Stomach (tissue), 8 donors: ENCODE measurements at regions not wholly inside any gene's neighbourhood (a gene's known extent, or its start where the extent isn't known, plus 50 kb on each side); places are given as distances from the start of the nearest gene placed in this dataset.

Source experiments
- DNase-seq, 2 donors: peaks; one replicate each; pipeline versions ENCODE4 v3.0.0 to v3.0.0-alpha.2; 2013 to 2019
- H3K27ac ChIP-seq, 5 donors: fragments of 200-600 bp in 4 of 5; sonication (generic) in 4 of 5; one replicate each; pipeline ENCODE4 v1.5.1; 2013 to 2019; ENCODE audit warnings: mild to moderate bottlenecking in 1 of 5, moderate library complexity in 1 of 5
- H3K27me3 ChIP-seq, 3 donors: fragments of 200-600 bp; sonication (generic); one replicate each; pipeline ENCODE4 v1.5.1; 2017 to 2019; ENCODE audit warnings: mixed run types in 1 of 3
- H3K36me3 ChIP-seq, 4 donors: fragments of 200-600 bp; sonication (generic); 1 replicate in 3 of 4; 2 replicates in 1 of 4; pipeline ENCODE4 v1.5.1; 2016 to 2019
- H3K4me1 ChIP-seq, 4 donors: fragments of 200-600 bp; sonication (generic); one replicate each; pipeline ENCODE4 v1.5.1; 2016 to 2019
- H3K4me3 ChIP-seq, 4 donors: fragments of 200-600 bp; sonication (generic) in 3 of 4; one replicate each; pipeline ENCODE4 v1.5.1; 2016 to 2019; ENCODE audit warnings: mild to moderate bottlenecking in 1 of 4
- H3K9me3 ChIP-seq, 4 donors: fragments of 200-600 bp; sonication (generic); one replicate each; pipeline ENCODE4 v1.5.1; 2016 to 2019
- EP300 ChIP-seq: sonication (generic); formaldehyde crosslinking; IDR thresholded peaks from one replicate; pipeline ENCODE4 v1.6.1; 2017; ENCODE audit warnings: antibody characterized with exemption
- POLR2A ChIP-seq, 4 donors: fragments of 450-650 bp; IDR thresholded peaks; one replicate each; pipeline ENCODE4 v1.6.1; 2016; ENCODE audit warnings: antibody characterized with exemption in 4 of 4, control low read depth in 2 of 4, mild to moderate bottlenecking in 1 of 4, moderate library complexity in 1 of 4
- POLR2AphosphoS5 ChIP-seq, 3 donors: sonication (generic); formaldehyde crosslinking; IDR thresholded peaks; one replicate each; pipeline ENCODE4 v1.6.1; 2016; ENCODE audit warnings: antibody characterized with exemption in 3 of 3
- whole genome bisulfite sequencing, 5 donors: extraction: QIAGEN DNeasy Blood & Tissue Kit in 3 of 5; methylation state at CpG; one replicate each; pipeline versions ENCODE4 v1.1.5 to v1.1.7; 2013 to 2018; 5-methylcytosine and 5-hydroxymethylcytosine counted together
- intact Hi-C: fragments of 100-400 bp; cut with DNase I; formaldehyde crosslinking; loops from one replicate; pipeline ENCODE4 v1.15.1; 2023; ENCODE audit warnings: low total_unique reads
- TF ChIP-seq, protein P1 (sequence below), 7 experiments: fragments of 450-650 bp in 4 of 7; fragments of 200-600 bp in 3 of 7; sonication (generic) in 3 of 7; IDR thresholded peaks; one replicate each; pipeline ENCODE4 v1.5.1; 2016 to 2019; ENCODE audit warnings: antibody characterized with exemption in 7 of 7, control low read depth in 2 of 7, mild to moderate bottlenecking in 1 of 7
- donor health status: healthy with polysubstance abuse.
- donor health status: Bipolar disorder and iron deficiency.
- donor health status: healthy.

- Histone ChIP-seq H3K4me3 (no peak overlapping the region), H3K36me3 (no peaks in the 10 kb centered on the region), H3K4me1 (no peaks in the 10 kb centered on the region), H3K27ac (no peak overlapping the region), H3K9me3 (peaks cover 0 to 25% (median 6%) of the 10 kb centered on the region in 4 donors), H3K27me3 (peaks cover 0 to 4% (median 0%) of the 10 kb centered on the region in 3 donors)
- DNase-seq = no peak
- intact Hi-C loops = no loop called here
- TF ChIP-seq POLR2AphosphoS5 (IDR thresholded peaks at IDR 0.05) (no peak), EP300 (no peak), POLR2A (IDR thresholded peaks at IDR 0.05) (no peak)
- TF ChIP-seq, protein P1, sequence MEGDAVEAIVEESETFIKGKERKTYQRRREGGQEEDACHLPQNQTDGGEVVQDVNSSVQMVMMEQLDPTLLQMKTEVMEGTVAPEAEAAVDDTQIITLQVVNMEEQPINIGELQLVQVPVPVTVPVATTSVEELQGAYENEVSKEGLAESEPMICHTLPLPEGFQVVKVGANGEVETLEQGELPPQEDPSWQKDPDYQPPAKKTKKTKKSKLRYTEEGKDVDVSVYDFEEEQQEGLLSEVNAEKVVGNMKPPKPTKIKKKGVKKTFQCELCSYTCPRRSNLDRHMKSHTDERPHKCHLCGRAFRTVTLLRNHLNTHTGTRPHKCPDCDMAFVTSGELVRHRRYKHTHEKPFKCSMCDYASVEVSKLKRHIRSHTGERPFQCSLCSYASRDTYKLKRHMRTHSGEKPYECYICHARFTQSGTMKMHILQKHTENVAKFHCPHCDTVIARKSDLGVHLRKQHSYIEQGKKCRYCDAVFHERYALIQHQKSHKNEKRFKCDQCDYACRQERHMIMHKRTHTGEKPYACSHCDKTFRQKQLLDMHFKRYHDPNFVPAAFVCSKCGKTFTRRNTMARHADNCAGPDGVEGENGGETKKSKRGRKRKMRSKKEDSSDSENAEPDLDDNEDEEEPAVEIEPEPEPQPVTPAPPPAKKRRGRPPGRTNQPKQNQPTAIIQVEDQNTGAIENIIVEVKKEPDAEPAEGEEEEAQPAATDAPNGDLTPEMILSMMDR (IDR thresholded peaks at IDR 0.05) = no peak
- WGBS, 5 donors = 91 to 94% (median 92%) methylated on average over 20 of the region's 20 CpGs
Observed at GRCh38 chrX:458631-459061, 71.9 kb upstream of the PPP2R3B start.

DNA sequence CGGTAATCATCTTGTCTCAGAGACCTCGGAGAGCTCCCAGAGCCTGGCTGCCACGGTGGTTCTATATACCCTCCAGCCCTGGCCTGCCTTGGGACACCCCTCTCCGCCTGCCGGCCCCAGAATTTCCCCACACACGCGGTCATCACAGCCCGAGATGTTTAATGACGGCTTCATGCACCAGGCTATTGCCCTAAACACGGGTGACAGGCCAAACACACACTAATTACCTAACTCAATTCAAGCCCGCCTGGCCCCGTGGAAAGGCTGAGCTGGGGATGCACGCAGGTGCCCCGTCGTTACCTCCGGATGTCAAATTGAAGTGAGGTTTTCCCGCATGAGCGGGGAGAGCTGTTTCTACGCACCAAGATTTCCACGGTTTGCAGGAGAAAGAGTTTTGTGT, 72.9 kb upstream of the PPP2R3B start:
- DNase-seq = no peak
- H3K27me3 ChIP-seq = peaks cover 0 to 4% (median 0%) of the 10 kb centered on the region in 3 donors
- no peak overlapping the region for H3K27ac ChIP-seq
- intact Hi-C loops = no loop called here
- no peak overlapping the region for H3K4me3 ChIP-seq
- H3K36me3 ChIP-seq = no peaks in the 10 kb centered on the region
- TF ChIP-seq, protein P1 (IDR thresholded peaks at IDR 0.05) = no peak
- TF ChIP-seq POLR2AphosphoS5 (IDR thresholded peaks at IDR 0.05) (no peak), POLR2A (IDR thresholded peaks at IDR 0.05) (no peak), EP300 (no peak)
- 71 to 82% (median 75%) methylated on average over 20 of the region's 20 CpGs for WGBS, 5 donors
- H3K4me1 ChIP-seq = no peaks in the 10 kb centered on the region
- H3K9me3 ChIP-seq = peaks cover 0 to 21% (median under 1%) of the 10 kb centered on the region in 4 donors

- 56 to 76% (median 69%) methylated on average over 11 of the region's 11 CpGs for WGBS, 5 donors
- no peaks in the 10 kb centered on the region for H3K36me3 ChIP-seq
- no peaks in the 10 kb centered on the region for H3K4me1 ChIP-seq
- intact Hi-C loops = no loop called here
- H3K4me3 ChIP-seq = no peak overlapping the region
- H3K9me3 ChIP-seq = peaks cover 0 to 19% (median under 1%) of the 10 kb centered on the region in 4 donors
- H3K27ac ChIP-seq = no peak overlapping the region
- peaks cover 0 to 4% (median 0%) of the 10 kb centered on the region in 3 donors for H3K27me3 ChIP-seq
- no peak for DNase-seq
- TF ChIP-seq POLR2AphosphoS5 (IDR thresholded peaks at IDR 0.05) (no peak), POLR2A (IDR thresholded peaks at IDR 0.05) (no peak), EP300 (no peak)
- TF ChIP-seq, protein P1 (IDR thresholded peaks at IDR 0.05) = no peak
Observed at GRCh38 chrX:460116-460515, 73.4 kb upstream of the PPP2R3B start.

DNA sequence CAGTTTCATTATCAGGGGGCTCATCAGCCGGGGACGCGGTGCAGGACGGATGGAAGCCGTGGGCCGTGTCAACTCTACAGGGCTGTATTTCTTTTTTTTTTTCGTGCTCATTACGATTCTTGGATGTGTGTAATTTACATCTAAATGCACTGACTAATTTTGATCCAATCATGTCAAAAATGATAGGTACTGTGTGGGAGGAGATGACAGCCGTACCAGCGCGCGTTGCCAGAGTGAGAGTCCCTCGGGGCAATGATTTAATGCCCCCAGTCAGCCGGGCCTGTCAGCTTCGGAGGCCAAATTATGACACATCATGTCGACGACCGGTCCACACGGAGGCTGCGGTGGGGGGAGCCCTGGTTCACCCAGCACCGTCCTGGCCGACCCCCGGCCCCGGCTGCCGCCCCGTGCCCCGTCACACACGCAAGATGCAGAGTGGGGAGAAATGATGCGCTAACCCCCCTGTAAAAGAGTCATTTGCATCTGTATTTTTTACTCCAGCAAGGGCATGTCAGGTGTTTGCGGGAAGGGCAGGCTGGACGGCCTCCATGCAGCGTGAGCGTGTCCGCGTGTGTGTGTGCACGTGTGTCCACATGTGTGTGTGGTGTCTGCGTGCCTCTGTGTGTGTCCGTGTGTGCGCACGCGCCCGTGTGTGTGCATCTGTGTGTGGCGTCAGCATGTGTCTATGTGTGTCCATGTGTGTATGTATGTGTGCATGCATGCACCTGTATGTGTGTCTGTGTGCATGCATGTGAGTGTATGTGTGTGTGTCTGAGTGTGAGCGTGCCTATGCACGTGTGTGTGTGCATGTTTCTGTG, 74.3 kb upstream of the PPP2R3B start:
- H3K27ac ChIP-seq = no peak overlapping the region
- no peaks in the 10 kb centered on the region for H3K4me1 ChIP-seq
- intact Hi-C loops = no loop called here
- H3K4me3 ChIP-seq = no peak overlapping the region
- no peak for DNase-seq
- no peak for TF ChIP-seq POLR2A (IDR thresholded peaks at IDR 0.05)
- no peak for TF ChIP-seq EP300
- TF ChIP-seq POLR2AphosphoS5 (IDR thresholded peaks at IDR 0.05) = no peak
- TF ChIP-seq, protein P1 (IDR thresholded peaks at IDR 0.05) = no peak
- no peaks in the 10 kb centered on the region for H3K36me3 ChIP-seq
- H3K27me3 ChIP-seq = peaks cover 0 to 4% (median 0%) of the 10 kb centered on the region in 3 donors
- H3K9me3 ChIP-seq = peaks cover 0 to 13% (median 3%) of the 10 kb centered on the region in 4 donors
- WGBS, 5 donors = 92 to 94% (median 93%) methylated on average over 42 to 45 of the region's 45 CpGs
